Fibroblast of skin of abdomen (primary cell): ENCODE measurements at regions not wholly inside any gene's neighbourhood (a gene's known extent, or its start where the extent isn't known, plus 50 kb on each side); places are given as distances from the start of the nearest gene placed in this dataset.

Experiments
- DNase-seq: peaks from one replicate; pipeline ENCODE4 v3.0.0-alpha.2; 2013

DNA sequence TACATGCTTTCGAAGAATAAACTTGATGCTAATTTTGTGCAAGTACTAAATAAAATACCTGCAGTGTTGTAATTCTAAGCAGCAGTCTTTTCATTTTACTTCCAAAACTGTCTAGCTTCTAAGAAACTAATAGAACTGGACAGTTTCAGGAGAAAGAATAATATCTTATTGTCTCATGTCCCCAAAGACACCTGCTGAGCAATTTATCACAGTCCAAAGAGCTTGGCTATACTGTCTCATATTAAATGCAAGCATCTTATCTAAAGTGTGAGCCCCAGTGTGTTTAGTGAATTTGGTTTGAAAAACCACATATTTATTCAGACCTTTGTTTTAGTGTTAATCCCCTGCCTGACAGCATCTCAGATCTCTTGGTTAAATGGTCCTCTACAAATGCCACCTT lies 374.3 kb downstream of the TMX3 start:
- DNase-seq, result no peak

DNA sequence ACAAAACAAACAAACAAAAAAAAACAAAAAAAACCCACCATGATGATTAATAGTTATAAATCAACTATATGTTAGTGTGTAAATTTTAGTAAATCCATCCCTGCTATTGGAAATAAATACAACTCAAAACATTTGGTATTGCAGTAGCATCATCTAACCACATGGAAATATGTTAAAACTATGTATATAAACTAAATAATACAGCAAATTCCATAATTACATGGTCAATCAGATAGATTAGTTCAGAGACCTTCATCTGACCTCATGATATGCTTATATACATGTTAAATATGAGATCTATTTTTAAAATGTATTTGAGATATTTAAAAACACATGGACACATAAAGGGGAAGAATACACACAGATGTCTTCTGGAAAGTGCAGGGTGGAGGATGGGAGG lies 384.2 kb downstream of the TMX3 start:
- DNase-seq, result no peak

DNA sequence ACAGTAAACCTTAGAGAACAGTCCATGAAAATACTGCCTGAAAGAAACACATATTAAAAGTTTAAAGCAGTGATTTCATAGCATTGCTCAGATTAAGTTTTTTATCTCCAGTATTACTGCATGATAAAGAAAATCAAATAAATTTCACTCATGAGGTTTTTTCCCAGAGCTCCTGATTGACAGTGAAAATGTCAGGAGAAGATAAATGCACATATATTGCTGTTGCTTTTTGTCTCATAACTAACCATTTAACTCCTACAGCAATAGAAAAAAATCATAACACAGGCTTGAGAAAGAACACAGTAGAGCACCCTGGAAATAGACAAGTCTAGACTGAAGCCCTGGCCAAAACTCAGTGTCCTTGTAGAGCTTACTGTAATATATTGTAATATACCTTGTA lies 391.0 kb downstream of the TMX3 start:
- no peak for DNase-seq

DNA sequence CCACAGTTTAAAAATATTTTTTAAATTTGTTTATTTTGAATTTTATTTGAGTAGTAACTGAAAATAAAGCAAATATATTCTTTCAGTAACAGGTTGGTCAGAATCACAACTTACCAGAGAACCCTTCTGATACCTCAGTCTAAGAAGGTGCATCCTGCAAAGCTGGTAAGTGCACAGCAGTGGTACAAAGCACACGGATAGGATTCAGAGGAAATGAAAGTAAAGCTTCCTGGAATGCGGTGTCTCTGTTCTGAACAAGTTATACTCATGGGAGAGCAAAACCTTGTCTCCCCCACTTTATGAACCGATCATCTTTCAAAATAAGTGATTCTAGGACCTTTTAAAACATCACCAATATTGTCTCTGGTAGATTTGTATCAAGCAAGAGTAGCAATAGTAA lies 398.3 kb downstream of the TMX3 start:
- DNase-seq, result peak; percentile 42

DNA sequence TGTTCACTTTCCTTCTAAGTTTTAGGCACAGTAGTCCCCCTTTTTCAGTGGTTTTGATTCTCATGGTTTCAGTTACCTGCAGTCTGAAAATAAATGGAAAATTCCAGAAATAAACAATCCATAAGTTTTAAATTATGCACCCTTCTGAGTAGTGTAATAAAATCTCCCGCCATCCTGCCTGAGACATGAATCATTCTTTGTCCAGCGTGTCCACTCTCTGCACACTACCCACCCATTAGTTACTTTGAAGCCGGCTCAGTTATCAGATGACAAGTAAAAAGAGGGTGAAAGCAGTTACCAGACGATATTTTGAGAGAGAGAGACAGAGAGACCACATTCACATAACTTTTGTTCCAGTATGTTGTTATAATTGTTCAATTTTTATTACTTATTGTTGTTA lies 400.5 kb downstream of the TMX3 start:
- DNase-seq, result peak; percentile 50

DNA sequence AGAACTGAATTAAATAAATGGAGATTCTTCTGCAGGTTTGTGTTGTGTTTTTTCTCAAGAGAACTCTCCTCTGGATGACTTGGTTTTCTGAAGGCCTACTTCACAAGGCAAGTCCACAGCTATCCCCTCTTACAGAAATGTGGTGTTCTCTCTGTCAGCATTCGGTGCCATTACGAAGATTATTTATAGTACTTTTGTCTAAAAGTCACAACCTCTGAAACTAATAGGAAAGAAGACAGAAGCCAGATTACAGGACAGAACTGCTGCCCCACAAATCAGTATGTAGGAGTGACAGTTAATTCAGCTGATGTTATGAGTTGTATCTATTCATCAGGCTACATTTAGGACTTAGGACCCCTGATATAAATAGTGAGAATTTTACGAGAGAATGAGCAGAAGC lies 413.5 kb downstream of the TMX3 start:
- no peak for DNase-seq

DNA sequence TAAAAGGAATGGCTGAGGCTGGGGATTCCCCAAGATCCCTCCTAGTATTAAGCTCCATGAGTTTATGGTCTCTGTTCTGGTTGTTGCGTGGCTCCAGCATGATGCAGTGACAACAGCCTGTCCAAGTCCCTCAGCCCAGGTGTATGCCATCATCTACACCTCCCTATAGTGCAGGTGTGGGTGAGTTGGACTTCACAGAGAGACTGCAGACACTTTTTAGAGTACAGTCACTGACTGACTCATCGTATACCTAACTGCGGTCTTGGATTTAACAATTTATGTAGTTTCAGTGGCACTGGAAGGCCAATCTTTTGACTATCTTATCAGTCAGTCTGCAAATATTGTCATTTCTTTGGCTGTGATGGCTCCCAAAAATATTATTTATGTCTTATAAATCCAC lies 415.0 kb downstream of the TMX3 start:
- no peak for DNase-seq

DNA sequence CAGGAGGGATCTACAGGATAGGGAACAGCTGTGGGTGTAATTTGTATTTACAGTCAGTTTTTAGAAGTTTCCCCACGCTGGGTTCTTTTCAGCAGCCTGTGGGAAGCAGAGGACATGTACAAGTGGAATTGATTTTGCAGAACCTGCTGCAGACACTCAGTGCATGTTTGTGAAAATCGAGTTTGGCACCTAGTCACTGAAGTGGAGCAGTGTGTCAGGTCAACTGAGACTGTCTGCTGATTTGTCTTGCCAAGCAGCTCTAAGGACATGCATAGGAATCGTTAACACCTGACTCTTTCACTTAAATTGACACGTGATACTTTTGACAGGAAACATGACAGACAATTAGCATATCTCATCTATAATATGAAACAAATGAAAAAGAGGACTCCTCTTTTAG lies 416.6 kb downstream of the TMX3 start:
- no peak for DNase-seq

DNA sequence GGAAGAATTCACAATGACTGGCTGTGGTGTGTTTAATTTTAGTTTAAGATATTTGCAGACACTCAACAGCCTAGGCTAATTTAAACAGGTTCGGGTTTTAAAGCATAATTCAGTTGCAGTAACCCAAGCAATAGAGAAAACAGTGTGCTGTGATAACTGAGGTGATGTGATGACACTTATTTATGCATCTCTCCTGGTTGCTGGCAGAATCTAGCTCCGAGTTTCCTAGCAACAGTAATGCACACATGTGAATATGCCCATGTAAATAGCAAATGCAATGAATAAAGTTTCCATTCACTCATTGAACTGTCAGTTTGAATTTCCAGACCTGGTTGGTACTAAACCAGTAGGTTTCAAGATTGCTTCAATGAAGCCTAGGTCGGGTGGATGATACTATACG lies 426.5 kb downstream of the TMX3 start:
- no peak for DNase-seq

DNA sequence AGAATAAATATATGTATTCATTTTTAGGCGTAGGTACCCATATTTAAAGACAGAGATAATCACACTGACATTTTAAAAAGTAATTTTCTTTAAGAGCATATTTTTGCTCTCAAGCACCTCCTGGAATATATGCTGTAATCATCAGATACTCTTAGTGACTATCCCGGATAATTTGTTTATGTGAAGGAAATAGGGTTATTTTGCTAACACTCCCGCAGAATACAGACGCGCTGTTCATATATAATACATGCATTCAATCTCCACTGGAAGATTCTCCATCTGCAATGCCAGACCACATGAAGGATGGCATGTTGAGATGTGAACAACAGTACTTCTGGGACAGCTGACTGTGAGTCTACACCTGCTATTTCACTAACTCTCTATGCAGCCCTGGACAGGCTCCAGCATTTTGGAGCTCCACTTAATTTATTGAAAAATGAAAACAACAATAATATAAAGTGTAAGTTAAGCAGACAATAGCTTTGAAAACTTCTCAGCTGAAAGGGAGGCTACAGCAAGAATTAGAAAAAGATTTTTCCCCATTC lies 430.6 kb downstream of the TMX3 start:
- DNase-seq, result no peak

DNA sequence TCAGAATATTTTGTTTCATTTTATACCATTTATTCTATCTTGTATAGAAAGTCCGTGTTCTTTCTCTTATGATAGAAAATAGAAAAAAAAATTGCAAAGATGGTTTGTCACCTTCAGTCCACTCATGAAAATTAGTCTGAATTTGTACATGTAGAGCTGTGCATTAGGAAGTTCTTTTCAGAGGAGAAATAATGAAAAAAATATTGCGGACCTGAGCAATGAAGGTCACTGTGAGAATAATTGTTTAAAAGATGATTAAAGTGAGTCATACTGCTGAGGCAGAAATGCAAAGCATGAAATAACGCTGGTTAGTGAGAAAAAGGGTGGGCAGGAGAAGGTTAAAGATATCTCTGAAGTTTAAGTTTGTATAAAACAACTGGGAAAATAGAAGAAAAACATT lies 431.1 kb downstream of the TMX3 start:
- DNase-seq, result no peak

DNA sequence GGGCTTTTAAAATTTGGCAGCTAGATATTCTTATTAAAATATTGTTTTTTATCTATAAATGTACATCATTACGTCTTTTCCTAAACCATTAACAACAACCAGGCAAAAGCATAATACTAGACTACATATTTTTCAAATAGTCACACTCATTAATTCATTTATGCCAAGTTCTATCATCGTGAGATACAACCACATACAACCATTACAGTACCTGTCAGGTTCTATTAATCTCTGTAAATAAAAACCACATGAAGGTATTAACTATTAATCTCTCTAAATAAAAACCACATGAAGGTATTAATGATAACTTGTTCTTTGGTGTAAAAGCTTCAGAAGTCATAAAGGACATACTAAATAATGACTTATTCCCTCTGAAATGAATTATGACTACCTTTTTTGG lies 432.7 kb downstream of the TMX3 start:
- no peak for DNase-seq

DNA sequence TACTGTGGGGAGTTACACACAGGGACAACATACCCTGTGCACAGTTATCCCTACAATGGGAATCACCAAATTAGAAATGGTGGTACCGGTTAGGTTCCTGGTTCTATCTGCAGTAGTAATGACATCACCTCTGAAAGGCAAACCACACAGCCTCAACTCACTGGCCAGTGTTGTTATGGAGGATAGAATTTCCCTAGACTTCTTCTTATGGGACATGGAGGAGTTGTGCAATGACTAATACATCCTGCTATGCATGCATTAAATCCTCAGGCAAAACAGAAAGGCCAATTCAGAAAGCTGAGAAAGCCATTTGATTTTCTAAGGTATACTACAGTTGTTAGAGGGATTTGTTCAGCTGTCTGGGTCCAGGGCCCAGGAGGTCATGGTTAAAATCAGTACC lies 439.3 kb downstream of the TMX3 start:
- peak; percentile 81 for DNase-seq

DNA sequence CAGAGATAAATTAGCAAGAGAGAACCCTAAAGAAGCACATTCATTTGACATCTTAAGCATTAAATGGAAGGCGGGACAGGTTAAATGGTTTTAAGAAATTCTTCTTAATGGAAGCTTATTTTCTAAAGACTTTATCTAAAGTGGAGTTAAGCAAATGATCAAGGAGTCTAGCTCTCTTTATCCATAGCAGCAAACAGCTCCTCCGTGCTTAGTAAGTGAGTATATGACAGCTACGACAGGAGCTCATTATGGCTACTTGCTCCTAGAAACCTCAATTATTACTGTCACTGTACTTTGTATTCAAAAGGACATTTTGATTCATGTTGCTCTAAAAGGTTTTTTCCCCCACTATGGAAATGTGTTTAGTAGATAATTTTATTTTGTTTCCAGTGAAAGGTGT lies 444.9 kb downstream of the TMX3 start:
- DNase-seq, result no peak

DNA sequence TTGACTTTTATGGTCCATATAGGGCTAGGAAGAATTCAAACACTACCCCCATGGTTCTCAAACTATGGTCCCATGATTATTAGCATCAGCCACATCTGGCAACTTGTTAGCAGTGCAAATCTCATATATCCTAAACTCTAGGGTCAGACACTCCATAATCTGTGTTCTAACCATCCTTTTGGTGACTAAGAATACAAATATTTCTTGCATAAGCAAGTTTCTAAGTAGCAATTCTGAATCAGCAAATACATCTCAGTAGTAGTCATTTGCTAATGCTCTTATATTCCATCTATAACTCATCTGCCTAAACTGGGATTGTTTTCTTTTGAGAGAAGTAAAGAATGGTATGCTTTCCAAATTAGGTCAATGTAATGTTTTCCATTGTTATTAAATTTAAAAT lies 447.3 kb downstream of the TMX3 start:
- DNase-seq, result peak; percentile 89

DNA sequence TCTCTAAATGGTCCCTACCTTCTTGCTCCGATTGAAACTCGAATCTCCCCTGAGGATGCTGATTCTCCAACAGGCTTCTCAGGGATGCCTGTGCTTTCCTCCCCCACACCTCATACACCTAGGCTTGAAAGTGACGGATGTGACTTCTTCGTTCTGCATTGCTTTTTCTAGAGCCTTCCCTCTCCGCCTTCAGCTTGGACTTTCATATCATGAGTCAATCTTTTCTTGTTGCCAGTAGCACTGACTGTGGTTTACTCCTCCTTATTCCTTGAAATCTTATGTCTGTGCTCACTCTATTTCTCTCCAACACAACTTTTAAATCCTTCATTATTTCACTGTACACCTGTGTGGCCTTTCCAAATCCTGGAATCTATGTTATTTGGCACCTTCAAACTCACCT lies 451.4 kb downstream of the TMX3 start:
- DNase-seq, result peak; percentile 49

DNA sequence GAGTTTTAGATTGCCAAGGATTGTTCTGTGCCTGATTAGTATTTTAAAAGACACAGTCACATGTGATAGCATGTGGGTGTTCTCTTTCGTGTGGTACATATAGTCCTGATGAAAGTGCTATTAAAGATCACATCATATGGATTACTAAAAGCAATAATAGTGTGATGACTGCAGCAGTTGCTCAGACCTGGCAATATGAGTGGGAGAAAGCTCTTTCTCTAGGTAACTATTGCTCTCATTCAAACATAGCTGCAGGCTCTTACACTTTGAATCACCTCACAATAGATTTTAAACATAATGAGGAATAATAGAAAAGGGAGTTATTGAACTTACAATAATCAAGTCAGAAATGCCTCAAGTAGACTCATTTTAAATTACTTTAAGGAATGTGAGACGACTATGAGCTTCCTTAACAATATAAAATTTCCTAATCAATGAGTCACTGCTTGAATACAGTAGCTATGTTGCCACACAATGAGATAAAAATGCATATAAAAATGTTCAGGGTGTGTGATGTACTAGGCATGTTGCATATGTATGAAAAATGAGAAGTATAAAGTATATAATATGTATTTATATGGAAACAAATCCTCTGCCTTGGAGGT lies 452.1 kb downstream of the TMX3 start:
- DNase-seq, result peak; percentile 88

DNA sequence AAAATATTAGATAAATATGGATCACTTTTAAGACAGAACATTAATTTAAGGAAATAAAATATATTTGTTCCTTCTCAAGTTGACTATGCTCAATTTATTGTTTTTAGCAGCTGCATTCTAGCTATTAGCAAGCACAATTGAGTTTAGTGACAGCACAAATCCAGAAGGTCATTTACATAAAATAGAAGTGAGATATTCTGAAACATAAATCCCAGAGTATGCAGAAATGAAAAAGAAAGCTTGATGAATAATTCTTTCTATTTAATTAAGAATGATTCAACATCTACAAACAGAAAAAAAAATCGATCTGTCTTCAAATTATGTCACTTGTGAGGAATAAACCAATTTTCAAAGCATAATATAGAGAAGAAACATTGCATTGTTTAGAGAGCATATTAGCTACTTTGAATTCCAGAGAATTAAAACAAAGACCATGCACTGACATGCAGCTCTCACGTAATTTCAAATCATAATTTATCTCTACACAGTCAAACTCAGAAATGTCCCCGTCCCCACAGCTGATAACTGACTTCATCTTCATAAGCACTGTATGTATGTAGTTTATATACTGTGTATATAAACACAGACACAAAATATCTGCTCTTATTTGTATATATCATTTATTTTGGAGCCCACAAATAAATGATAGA lies 458.4 kb downstream of the TMX3 start:
- no peak for DNase-seq

DNA sequence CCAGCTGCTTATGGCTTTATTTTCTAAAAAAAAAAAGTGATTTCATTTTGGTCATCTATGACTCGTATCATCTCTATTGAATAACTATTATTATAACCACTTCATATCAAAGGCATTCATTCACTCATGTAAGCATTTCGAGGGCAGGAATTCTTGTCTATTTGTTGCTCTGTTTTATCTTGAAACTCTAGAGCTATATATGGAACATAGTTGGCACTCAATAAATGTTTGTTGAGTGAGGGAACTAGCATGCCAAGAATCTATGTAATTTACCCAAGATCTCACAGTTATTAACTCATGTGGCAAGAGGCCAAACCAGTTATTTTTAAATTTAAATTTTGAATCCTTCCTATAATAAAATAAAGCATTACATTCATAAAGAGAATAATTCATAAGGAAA lies 470.1 kb downstream of the TMX3 start:
- DNase-seq, result peak; percentile 39

DNA sequence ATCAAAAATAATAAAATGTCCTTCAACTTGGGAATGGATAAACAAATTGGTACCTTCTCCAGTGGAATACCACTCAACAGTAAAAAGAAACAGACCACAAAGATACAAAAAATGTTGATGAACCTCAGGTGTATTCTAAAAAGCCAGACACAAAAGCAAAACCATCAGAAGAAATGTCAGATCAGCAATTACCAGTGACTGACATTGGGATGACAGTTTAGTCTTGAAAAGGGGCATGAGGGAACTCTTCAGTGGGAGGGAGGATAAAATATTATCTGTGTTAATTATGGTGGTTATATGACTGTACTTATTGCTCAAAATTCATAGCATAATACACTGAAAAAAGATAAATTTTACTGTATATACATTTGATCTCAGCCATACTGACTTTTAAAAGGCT lies 473.0 kb downstream of the TMX3 start:
- DNase-seq, result no peak

DNA sequence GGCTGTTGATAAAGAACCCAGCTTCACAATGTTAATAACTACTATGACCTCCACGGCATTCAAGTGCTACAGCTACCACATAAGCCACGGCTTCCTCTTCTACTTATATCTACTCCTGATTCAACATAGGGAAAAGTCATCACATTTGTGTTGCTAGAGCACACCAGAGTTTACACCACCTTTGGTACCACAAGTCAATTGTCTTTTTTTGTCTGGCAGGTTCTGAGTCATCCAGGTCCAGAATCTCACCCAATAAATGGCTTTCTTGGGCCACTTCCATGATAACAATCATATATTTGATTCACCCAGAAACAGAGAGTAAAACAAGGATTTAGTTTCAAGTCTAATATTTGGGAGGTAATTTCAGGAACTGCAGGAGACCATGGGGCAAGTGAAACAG lies 480.2 kb downstream of the TMX3 start:
- no peak for DNase-seq

DNA sequence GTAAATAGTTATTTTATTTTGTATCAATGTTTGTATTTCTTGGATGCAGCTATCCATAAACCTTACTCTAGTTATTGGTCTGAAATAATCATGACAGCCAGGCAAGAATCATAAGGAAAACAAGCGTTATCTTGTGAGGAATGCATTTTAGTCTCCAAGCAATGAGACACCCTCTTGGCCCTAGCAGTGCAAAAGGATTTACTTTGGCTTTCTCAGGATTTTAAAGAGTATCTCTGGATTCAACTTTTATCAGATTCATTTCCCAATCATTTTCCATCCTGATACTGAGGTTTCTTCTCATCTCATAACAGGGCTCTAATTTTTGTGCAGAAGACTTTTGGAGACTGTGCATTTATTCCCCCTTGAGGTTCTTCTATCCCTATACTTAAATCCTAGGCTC lies 480.8 kb downstream of the TMX3 start:
- no peak for DNase-seq

DNA sequence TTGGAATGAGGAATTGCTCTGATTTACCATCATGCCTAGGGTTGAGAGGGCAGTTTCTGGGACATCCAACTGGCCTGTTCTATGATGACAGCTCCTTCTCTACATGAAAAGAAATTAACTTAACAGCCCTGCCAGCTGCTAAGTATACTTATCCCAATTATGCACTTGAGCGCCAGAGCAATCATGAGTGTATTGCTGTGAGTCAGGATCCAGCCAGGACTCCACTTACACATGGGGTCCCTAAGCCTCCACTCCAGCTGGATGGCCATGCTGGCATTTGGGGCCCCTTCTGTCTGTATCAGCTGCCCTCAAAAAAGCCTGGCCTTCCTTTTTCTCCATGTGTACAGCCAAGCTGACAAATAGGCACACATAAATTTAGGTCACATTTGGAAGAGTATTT lies 481.9 kb downstream of the TMX3 start:
- DNase-seq, result no peak

DNA sequence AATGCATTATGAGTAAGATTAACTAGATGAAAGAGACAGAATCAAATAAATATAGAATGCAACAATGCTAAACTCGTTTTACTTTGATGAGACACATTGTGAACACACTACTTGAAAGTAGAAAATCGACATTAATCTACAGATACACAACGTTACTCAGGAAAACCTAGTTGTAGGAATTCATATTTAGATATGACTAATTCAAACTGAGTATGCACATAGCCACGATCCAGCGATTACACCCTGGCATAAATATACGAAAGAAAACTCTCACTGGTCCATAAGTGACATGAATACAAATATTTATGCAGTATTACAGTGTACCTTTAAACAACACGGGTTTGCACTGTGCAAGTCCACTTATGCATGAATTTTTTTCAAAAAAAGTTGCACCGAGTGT lies 485.6 kb downstream of the TMX3 start:
- DNase-seq, result no peak
